Epithelial cell of esophagus (primary cell): ENCODE measurements at regions not wholly inside any gene's neighbourhood (a gene's known extent, or its start where the extent isn't known, plus 50 kb on each side); places are given as distances from the start of the nearest gene placed in this dataset.
A peak's percentile ranks its signal among the peaks of the same experiment; 100 is the strongest.

ENCODE experiments used
- DNase-seq: peaks from one replicate; pipeline ENCODE4 v3.0.0; 2010; ENCODE audit warnings: low read depth
- H3K4me3 ChIP-seq: 2 replicates; pipeline ENCODE4 v1.5.1; 2011; ENCODE audit warnings: mild to moderate bottlenecking, low read length, control low read depth
- CTCF ChIP-seq: IDR thresholded peaks from 2 replicates; pipeline ENCODE4 v1.5.1; 2011; ENCODE audit warnings: low read depth, mild to moderate bottlenecking, low read length, control low read depth, inconsistent platforms; ENCODE audit not compliant: insufficient read depth; ENCODE audit errors: missing control alignments

DNA sequence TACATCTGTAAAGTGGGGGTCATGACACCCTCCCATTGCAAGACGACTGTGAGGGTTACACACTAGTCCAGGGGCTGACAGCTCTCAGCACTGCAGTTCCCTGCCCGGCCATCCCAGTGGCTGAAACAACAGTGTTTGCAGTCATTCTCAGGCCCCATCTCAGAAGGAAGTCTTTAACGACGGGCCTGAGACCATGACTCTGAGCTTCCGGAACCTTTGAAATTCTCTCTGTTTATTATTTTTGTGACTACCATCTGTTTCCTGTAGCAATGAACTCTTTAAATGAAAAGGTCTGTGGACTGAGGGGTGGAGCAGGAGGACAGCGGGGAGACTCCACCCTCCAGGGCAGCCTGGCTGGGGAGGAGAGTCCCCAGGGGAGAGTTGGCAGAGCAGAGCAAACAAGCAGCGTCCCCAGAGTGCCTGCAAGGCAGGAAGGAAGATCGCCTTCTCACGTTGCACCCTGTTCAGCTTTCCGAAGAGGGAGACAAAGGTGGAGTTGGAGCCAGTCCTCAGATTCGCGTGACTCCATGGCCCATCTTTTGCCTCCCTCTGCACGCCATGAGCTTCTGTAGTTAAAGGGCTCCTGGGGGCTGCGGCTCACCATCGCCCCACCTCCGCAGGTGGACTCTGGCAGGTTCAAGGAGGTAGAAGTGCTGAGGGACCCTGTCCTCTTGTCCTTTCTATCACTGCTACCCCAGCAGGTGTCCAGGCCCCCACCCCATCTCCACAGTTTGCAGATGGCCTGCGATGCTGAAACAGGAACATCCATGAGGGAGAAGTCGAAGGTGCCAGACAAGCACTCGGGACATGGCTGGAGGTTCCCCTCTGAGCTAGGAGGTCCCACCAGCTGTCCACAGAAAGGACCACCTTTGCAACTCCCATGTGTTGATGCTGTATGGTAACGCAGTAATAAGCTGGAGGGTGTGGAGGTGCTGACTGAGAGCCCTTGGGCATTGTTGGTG, 525.8 kb upstream of the PROK2 start:
- no peak for TF ChIP-seq CTCF
- DNase-seq, result no peak

DNA sequence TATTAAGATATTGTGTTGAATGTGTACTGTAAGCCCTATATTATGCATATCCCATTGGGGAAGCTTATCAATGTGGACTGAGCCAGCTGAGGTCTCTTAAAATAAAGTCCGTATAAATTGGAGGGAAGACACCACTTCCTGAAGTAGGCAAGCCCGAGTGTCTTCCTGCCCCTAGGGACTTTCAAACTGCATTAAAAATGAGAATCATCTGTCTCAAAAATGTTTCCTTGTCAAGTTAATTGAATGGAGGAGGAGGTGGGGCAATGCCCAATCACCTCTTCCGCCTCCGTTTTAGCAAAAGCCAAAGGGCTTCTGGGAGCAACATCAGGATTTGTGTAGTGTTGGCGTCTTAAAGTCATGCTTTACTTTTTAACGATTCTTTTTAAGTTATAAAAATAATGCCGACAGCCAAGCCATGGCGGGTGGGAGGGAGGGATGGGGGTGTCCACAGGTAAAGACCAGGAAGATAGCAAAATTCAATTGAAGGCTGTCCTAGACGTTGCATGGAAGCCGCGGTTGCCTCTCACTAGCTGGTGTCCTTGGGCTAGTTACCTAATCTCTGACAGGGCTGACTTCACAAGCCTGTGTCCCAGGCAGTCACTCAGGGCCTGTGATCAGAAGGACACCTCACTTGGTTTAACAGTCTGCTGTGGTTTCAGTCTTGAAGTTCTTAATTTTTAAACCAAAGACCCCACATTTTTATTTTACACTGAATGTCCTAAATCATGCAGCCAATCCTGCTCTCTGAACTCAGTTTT, 524.9 kb upstream of the PROK2 start:
- no peak overlapping the region for H3K4me3 ChIP-seq
- no peak for DNase-seq
- no peak for TF ChIP-seq CTCF

More for the DNA sequence above, 525.8 kb upstream of the PROK2 start:
- no peak overlapping the region for H3K4me3 ChIP-seq

GRCh38 chr3:72308641-72309040, 523.7 kb upstream of the PROK2 start:
- DNase-seq, result no peak
- no peak overlapping the region for H3K4me3 ChIP-seq
- TF ChIP-seq CTCF, result no peak

DNA sequence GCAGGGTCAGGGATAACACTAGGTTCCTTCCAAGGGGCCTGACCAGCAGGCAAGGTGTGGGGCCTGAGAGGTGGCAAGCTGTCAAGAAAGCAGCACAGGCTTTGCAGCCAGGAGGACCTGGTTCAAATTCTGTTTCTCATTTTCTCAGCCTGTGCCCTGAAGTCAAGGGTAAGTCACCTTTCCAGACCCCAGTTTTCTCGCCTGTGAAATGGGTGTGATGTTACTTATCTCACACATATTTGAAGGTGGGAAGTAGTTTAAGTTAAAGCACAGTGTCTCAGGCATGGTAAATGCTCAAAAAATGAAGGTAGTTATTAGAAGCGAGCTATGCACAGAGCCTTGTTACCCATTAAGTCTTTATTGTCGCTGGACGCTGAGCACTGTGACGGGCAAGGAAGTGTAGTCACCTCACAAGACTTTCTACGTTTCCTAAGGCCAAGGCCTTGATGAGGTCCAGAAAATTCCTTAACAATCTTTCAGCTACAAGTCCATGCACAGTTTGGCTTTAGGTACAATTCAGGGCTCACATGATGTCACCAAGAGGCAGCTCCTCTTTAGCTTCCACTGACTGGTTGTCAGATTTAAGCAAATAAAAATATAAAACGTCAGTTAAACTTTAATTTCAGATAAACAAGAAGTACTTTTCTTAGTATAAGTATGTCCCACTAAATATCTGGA, 522.6 kb upstream of the PROK2 start:
- DNase-seq, result no peak
- no peak overlapping the region for H3K4me3 ChIP-seq
- TF ChIP-seq CTCF, result no peak

- no peak overlapping the region for H3K4me3 ChIP-seq
- DNase-seq, result peak; percentile 13
- no peak for TF ChIP-seq CTCF
Observed at GRCh38 chr3:72306800-72307341, 521.9 kb upstream of the PROK2 start.

DNA sequence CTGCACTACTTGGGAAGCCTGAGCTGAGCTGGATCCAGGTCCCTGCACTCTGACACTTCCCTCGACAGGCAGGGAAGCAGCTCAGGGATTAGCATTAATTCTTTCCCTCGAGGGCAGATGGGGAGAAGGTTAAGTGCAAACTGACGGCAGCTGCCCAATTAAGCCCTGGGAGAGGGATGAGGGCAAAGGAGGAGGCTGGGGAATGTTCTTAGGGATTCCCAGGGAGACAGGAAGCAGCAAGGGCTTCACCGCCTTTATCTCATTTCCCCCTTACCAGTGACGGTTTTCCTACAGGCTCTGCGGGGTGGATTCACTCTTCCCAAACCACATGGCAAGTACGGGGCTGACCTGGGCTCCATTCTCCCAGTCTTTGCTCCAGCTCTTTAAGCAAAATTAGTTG, 519.0 kb upstream of the PROK2 start:
- no peak for TF ChIP-seq CTCF
- no peak for DNase-seq
- H3K4me3 ChIP-seq, result no peak overlapping the region
